KMS-11 (cell line): ENCODE measurements at regions not wholly inside any gene's neighbourhood (a gene's known extent, or its start where the extent isn't known, plus 50 kb on each side); places are given as distances from the start of the nearest gene placed in this dataset.

ENCODE experiments used
- H2AFZ ChIP-seq: fragments of 200-600 bp; sonication (generic); 2 replicates; pipeline ENCODE4 v1.6.1; 2016; ENCODE audit warnings: antibody characterized with exemption, mixed run types, low read depth
- H3K27ac ChIP-seq: fragments of 200-600 bp; sonication (generic); 2 replicates; pipeline ENCODE4 v1.6.1; 2016; ENCODE audit warnings: mild to moderate bottlenecking, mixed run types
- H3K27me3 ChIP-seq: fragments of 200-600 bp; sonication (generic); 2 replicates; pipeline ENCODE4 v1.6.1; 2017; ENCODE audit warnings: mild to moderate bottlenecking, low read depth, mixed run types, moderate library complexity; ENCODE audit not compliant: insufficient read depth
- H3K36me3 ChIP-seq: fragments of 200-600 bp; sonication (generic); 2 replicates; pipeline ENCODE4 v1.6.1; 2017; ENCODE audit warnings: mild to moderate bottlenecking, mixed run types; ENCODE audit not compliant: insufficient read depth
- H3K4me1 ChIP-seq: fragments of 200-600 bp; sonication (generic); 2 replicates; pipeline ENCODE4 v1.6.1; 2016; ENCODE audit warnings: mild to moderate bottlenecking, low read depth, mixed run types; ENCODE audit not compliant: poor library complexity, severe bottlenecking
- H3K4me2 ChIP-seq: fragments of 200-600 bp; sonication (generic); 2 replicates; pipeline ENCODE4 v1.7.0; 2016; ENCODE audit warnings: mild to moderate bottlenecking, mixed run types
- H3K4me3 ChIP-seq: fragments of 200-600 bp; sonication (generic); IDR thresholded peaks from 2 replicates; pipeline ENCODE4 v1.6.1; 2017; ENCODE audit warnings: low read depth, low read length, mixed read lengths; ENCODE audit not compliant: insufficient read depth
- H3K79me2 ChIP-seq: fragments of 200-600 bp; sonication (generic); 2 replicates; pipeline ENCODE4 v1.6.1; 2016; ENCODE audit warnings: low read depth, mixed run types; ENCODE audit not compliant: insufficient read depth
- H3K9ac ChIP-seq: fragments of 200-600 bp; sonication (generic); 2 replicates; pipeline ENCODE4 v1.6.1; 2016; ENCODE audit warnings: mild to moderate bottlenecking, mixed run types
- H4K20me1 ChIP-seq: fragments of 200-600 bp; sonication (generic); 2 replicates; pipeline ENCODE4 v1.6.1; 2016; ENCODE audit warnings: mild to moderate bottlenecking, mixed run types; ENCODE audit not compliant: insufficient read depth
- TF ChIP-seq, protein P1 (sequence below): fragments of 200-600 bp; sonication (generic); conservative IDR thresholded peaks from 2 replicates; pipeline ENCODE4 v1.6.1; 2017; ENCODE audit warnings: low read depth, mild to moderate bottlenecking, antibody characterized with exemption, low read length, moderate library complexity, mixed read lengths

DNA sequence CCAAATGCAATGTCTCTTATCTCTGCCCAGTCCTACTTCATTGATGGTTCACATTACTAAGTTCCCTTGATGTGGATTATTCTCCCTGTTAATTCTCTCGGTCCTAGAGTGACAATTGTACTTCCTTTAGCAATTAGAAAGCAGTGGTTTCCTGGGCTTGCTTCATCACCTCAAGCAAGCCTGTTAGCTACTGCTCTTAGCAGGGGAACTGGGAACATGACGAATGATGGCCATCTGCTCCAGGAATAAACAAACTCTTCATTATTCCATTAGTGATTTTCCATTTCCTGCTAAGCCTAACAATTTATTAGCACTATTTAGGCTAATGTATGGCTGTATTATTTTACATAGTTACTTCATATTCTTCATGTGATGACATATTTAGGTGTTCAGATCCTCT is 331.8 kb downstream of the MTX2 start:
- Histone ChIP-seq H3K4me3 (no peak overlapping the region), H2AFZ (no peak overlapping the region), H3K4me2 (no peak overlapping the region), H3K4me1 (no peaks in the 10 kb centered on the region), H4K20me1 (no peaks in the 10 kb centered on the region), H3K27me3 (no peaks in the 10 kb centered on the region), H3K36me3 (no peaks in the 10 kb centered on the region), H3K79me2 (no peaks in the 10 kb centered on the region), H3K27ac (no peak overlapping the region), H3K9ac (no peak overlapping the region)
- TF ChIP-seq, protein P1, sequence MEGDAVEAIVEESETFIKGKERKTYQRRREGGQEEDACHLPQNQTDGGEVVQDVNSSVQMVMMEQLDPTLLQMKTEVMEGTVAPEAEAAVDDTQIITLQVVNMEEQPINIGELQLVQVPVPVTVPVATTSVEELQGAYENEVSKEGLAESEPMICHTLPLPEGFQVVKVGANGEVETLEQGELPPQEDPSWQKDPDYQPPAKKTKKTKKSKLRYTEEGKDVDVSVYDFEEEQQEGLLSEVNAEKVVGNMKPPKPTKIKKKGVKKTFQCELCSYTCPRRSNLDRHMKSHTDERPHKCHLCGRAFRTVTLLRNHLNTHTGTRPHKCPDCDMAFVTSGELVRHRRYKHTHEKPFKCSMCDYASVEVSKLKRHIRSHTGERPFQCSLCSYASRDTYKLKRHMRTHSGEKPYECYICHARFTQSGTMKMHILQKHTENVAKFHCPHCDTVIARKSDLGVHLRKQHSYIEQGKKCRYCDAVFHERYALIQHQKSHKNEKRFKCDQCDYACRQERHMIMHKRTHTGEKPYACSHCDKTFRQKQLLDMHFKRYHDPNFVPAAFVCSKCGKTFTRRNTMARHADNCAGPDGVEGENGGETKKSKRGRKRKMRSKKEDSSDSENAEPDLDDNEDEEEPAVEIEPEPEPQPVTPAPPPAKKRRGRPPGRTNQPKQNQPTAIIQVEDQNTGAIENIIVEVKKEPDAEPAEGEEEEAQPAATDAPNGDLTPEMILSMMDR = no peak

DNA sequence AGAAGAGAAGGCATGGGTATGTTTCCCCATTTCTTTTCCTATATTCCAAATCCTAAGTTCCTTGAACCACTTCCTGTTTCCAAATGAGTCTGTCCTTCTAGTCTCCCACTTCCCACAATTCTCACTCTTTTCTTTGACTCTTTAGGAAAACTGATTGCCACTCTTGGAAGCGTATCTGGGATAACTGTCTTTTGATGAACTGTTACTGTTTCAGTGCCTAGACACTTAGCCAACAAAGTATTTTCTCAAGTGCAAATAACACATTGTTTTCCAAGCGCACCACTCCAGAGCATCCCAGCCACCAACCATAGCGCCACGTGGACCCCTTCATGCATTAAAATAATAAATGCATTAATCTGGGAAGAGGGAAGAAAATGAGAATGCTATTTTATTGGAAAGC is 342.8 kb downstream of the MTX2 start:
- H3K4me3 ChIP-seq = no peak overlapping the region
- H3K27me3 ChIP-seq = no peaks in the 10 kb centered on the region
- TF ChIP-seq, protein P1 = no peak
- no peak overlapping the region for H3K27ac ChIP-seq
- H3K4me2 ChIP-seq = no peak overlapping the region
- no peaks in the 10 kb centered on the region for H3K4me1 ChIP-seq
- no peak overlapping the region for H3K9ac ChIP-seq
- H3K36me3 ChIP-seq = no peaks in the 10 kb centered on the region
- no peaks in the 10 kb centered on the region for H4K20me1 ChIP-seq
- no peaks in the 10 kb centered on the region for H3K79me2 ChIP-seq
- no peak overlapping the region for H2AFZ ChIP-seq

DNA sequence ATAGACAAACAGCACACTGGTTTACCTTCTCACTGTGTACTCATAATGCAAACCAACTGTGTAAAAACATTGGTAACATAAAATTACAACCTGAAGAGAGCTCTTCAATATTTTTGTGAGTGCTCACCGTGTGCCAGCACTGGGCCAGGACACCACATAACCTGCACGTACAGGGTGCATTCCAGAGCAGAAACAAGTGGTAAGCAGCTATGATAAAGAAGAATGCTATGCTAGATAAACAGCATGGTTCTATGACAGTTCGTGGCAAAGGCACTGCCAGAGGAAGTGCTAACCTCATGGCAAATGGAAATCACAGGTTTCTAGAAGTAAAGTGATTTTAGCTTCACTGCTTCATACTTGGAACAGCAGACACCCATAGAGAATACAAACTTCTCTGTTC is 343.5 kb downstream of the MTX2 start:
- Histone ChIP-seq H3K4me1 (no peaks in the 10 kb centered on the region), H3K4me2 (no peak overlapping the region), H3K27me3 (no peaks in the 10 kb centered on the region), H4K20me1 (no peaks in the 10 kb centered on the region), H3K79me2 (no peaks in the 10 kb centered on the region), H3K4me3 (no peak overlapping the region), H3K27ac (no peak overlapping the region), H2AFZ (peak overlapping the region; percentile 7; the same call in 1 of the 2 replicates), H3K9ac (no peak overlapping the region), H3K36me3 (no peaks in the 10 kb centered on the region)
- TF ChIP-seq, protein P1 = no peak

DNA sequence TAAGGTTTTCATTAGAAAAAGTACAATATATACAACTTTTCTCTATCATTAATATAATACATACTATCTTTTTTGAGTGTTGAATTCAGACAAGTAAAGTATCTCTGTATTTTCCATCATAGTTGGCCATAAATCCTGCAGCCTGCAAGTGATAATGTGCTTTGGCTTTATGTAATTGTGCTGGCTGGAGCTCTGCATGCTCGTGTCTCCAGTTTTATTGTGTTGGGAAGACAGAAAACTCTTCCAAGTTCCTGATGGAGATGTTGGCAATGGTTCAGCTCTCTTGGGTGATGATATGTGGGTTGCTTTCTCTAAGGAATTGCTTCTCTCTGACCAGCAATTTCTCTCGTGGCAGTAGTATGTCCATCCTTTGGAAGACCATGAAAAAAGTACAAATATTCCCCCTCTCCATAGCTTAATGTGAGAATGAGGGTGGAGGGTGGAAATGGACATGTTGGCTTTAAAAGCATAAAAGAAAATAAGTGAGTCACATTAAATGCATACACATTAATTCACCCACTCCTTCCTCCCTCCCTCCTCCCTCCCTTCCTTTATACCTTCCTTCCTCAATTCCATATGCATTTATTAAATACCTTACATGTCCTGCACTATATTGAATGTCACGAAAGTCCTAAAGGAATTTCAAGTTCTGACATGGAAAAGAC is 344.2 kb downstream of the MTX2 start:
- H2AFZ ChIP-seq = peak overlapping the region; percentile 7; the same call in 1 of the 2 replicates
- no peak overlapping the region for H3K27ac ChIP-seq
- H3K36me3 ChIP-seq = no peaks in the 10 kb centered on the region
- no peak overlapping the region for H3K4me2 ChIP-seq
- H3K9ac ChIP-seq = no peak overlapping the region
- no peaks in the 10 kb centered on the region for H3K4me1 ChIP-seq
- no peaks in the 10 kb centered on the region for H3K79me2 ChIP-seq
- no peak overlapping the region for H3K4me3 ChIP-seq
- TF ChIP-seq, protein P1 = no peak
- no peaks in the 10 kb centered on the region for H3K27me3 ChIP-seq
- H4K20me1 ChIP-seq = no peaks in the 10 kb centered on the region
